HepG2 (cell line): ENCODE measurements at regions not wholly inside any gene's neighbourhood (a gene's known extent, or its start where the extent isn't known, plus 50 kb on each side); places are given as distances from the start of the nearest gene placed in this dataset.

Experiments used
- ATAC-seq: fragments of 200-7000 bp; cut with Tn5 transposase; 3 replicates; pipeline ENCODE4 v1.9.1; 2020; ENCODE audit warnings: mild to moderate bottlenecking, moderate library complexity
- BruUV-seq: library from RNA; stranded (reverse); fragments of 400-500 nt; replicated peaks from 2 replicates; lab custom pipeline; 2021; lab: Mats Ljungman, UMichigan
- CTCF ChIA-PET: fragments of 300-600 bp; formaldehyde crosslinking; extraction: SDS; loops from one replicate; lab custom pipeline; 2021; ENCODE audit warnings: low total read pairs, inconsistent platforms, low intra/inter-chr PET ratio; lab: Yijun Ruan, JAX
- POLR2A ChIA-PET: fragments of 350-600 bp; sonication (Branson Sonifier 250); formaldehyde crosslinking; loops from one replicate; lab custom pipeline; 2020; ENCODE audit warnings: antibody characterized with exemption, inconsistent platforms; lab: Yijun Ruan, JAX
- DNase-seq: peaks from one replicate; pipeline ENCODE4 v3.0.0-alpha.2; 2015; ENCODE audit warnings: low spot score
- FAIRE-seq: peaks from 3 replicates; lab custom pipeline; 2011; peaks lifted over from hg19 to GRCh38; lab: Jason Lieb, UNC
- H2AFZ ChIP-seq: one replicate; pipeline ENCODE4 v1.6.1; 2011; ENCODE audit warnings: low read length, inconsistent platforms
- H3K27ac ChIP-seq: fragments of 300-600 bp; 3 replicates; pipeline ENCODE4 v1.8.0; 2011; ENCODE audit warnings: mixed run types, mild to moderate bottlenecking, mixed read lengths, low read length, inconsistent platforms; ENCODE audit not compliant: insufficient read depth; ENCODE audit errors: extremely low read length
- H3K27me3 ChIP-seq, 2 experiments: fragments of 200-600 bp in 1 of 2; 2 replicates in 1 of 2; 3 replicates in 1 of 2; pipeline versions ENCODE4 v1.6.0 to v1.8.0; 2011; ENCODE audit warnings: low read length in 2 of 2, mild to moderate bottlenecking in 2 of 2, moderate library complexity in 2 of 2, inconsistent platforms in 1 of 2; ENCODE audit not compliant: insufficient read depth in 2 of 2, control insufficient read depth in 1 of 2
- H3K36me3 ChIP-seq, 2 experiments: fragments of 200-600 bp in 1 of 2; replicated peaks in 1 of 2; 2 replicates in 1 of 2; 3 replicates in 1 of 2; pipeline versions ENCODE4 v1.5.1 to v1.8.0; 2011; ENCODE audit warnings: low read length in 2 of 2, inconsistent platforms in 1 of 2; ENCODE audit not compliant: insufficient read depth in 2 of 2, control insufficient read depth in 1 of 2
- H3K4me1 ChIP-seq: 2 replicates; pipeline ENCODE4 v1.5.1; 2012; ENCODE audit warnings: low read length, inconsistent platforms; ENCODE audit not compliant: insufficient read depth
- H3K4me2 ChIP-seq: 2 replicates; pipeline ENCODE4 v1.6.0; 2011; ENCODE audit warnings: low read depth, low read length, inconsistent platforms
- H3K4me3 ChIP-seq, 3 experiments: fragments of 200-600 bp in 1 of 3; sonication (generic), shearing (Covaris generic) in 1 of 3; replicated peaks in 1 of 3; 2 replicates each; pipeline ENCODE4 v1.5.1; 2011 to 2016; ENCODE audit warnings: low read length in 3 of 3, inconsistent platforms in 2 of 3, low read depth in 2 of 3, mild to moderate bottlenecking in 2 of 3, control low read depth in 1 of 3, mixed read lengths in 1 of 3; ENCODE audit not compliant: insufficient read depth in 1 of 3
- H3K79me2 ChIP-seq: one replicate; pipeline ENCODE4 v1.6.1; 2011; ENCODE audit warnings: low read length, inconsistent platforms; ENCODE audit not compliant: insufficient read depth
- H3K9ac ChIP-seq: 2 replicates; pipeline ENCODE4 v1.6.0; 2011; ENCODE audit warnings: mild to moderate bottlenecking, low read depth, low read length, inconsistent platforms; ENCODE audit not compliant: insufficient read depth
- H3K9me3 ChIP-seq: 2 replicates; pipeline ENCODE4 v1.5.1; 2012; ENCODE audit warnings: mild to moderate bottlenecking, low read length
- H4K20me1 ChIP-seq: 2 replicates; pipeline ENCODE4 v1.6.0; 2011; ENCODE audit warnings: inconsistent platforms, mild to moderate bottlenecking, low read length, moderate library complexity; ENCODE audit not compliant: insufficient read depth
- ESRRA ChIP-seq: sonication (generic); formaldehyde crosslinking; IDR thresholded peaks from 2 replicates; pipeline ENCODE4 v1.5.1; 2020; ENCODE audit warnings: mild to moderate bottlenecking, low read depth, missing genetic modification reagents
- RBAK ChIP-seq: sonication (generic); formaldehyde crosslinking; IDR thresholded peaks from 2 replicates; pipeline ENCODE4 v1.5.1; 2020; ENCODE audit warnings: mild to moderate bottlenecking, missing genetic modification reagents
- RORA ChIP-seq: sonication (generic); formaldehyde crosslinking; IDR thresholded peaks from 2 replicates; pipeline ENCODE4 v1.5.0; 2020; ENCODE audit warnings: mild to moderate bottlenecking, missing genetic modification reagents, moderate library complexity
- TCF7L2 ChIP-seq: IDR thresholded peaks from 2 replicates; pipeline ENCODE4 v1.6.1; 2011; ENCODE audit warnings: mild to moderate bottlenecking, low read depth, low read length, moderate library complexity
- ZMYM2 ChIP-seq: sonication (generic); formaldehyde crosslinking; IDR thresholded peaks from 2 replicates; pipeline ENCODE4 v1.8.0; 2022; ENCODE audit warnings: mild to moderate bottlenecking, missing genetic modification reagents
- ZNF275 ChIP-seq: sonication (generic); formaldehyde crosslinking; IDR thresholded peaks from 2 replicates; pipeline ENCODE4 v1.8.0; 2022; ENCODE audit warnings: missing genetic modification reagents, mild to moderate bottlenecking, inconsistent platforms, borderline replicate concordance
- ZNF629 ChIP-seq: sonication (generic); formaldehyde crosslinking; conservative IDR thresholded peaks from 2 replicates; pipeline ENCODE4 v1.5.0; 2020; ENCODE audit warnings: missing genetic modification reagents
- ZNF710 ChIP-seq: sonication (generic); formaldehyde crosslinking; IDR thresholded peaks from 2 replicates; pipeline ENCODE4 v1.5.0; 2020; ENCODE audit warnings: mild to moderate bottlenecking, missing genetic modification reagents, borderline replicate concordance
- WGBS: methylation state at CpG from one replicate; pipeline ENCODE4 v1.1.6; 2017; ENCODE audit warnings: low lambda C conversion rate; 5-methylcytosine and 5-hydroxymethylcytosine counted together
- in situ Hi-C: cut with HindIII; loops from 2 replicates; pipeline ENCODE4 v1.10.0; 2017; ENCODE audit warnings: low pct_unique_long_range_greater_than_20kb; ENCODE audit not compliant: extremely low pct_ligation_motif_present
- intact Hi-C: fragments of 100-400 bp; cut with micrococcal nuclease; formaldehyde crosslinking; loops from one replicate; pipeline ENCODE4 v1.10.0; 2022; ENCODE audit not compliant: unreplicated experiment
- TF ChIP-seq, protein P1 (sequence below): sonication (generic); formaldehyde crosslinking; IDR thresholded peaks from 2 replicates; pipeline ENCODE4 v1.4.0; 2020; ENCODE audit warnings: missing genetic modification reagents

GRCh38 chr4:30867427-30867826 lies 147.3 kb downstream of the PCDH7 start:
- POLR2A ChIA-PET: no interaction called here
- no peak overlapping the region for H2AFZ ChIP-seq

DNA sequence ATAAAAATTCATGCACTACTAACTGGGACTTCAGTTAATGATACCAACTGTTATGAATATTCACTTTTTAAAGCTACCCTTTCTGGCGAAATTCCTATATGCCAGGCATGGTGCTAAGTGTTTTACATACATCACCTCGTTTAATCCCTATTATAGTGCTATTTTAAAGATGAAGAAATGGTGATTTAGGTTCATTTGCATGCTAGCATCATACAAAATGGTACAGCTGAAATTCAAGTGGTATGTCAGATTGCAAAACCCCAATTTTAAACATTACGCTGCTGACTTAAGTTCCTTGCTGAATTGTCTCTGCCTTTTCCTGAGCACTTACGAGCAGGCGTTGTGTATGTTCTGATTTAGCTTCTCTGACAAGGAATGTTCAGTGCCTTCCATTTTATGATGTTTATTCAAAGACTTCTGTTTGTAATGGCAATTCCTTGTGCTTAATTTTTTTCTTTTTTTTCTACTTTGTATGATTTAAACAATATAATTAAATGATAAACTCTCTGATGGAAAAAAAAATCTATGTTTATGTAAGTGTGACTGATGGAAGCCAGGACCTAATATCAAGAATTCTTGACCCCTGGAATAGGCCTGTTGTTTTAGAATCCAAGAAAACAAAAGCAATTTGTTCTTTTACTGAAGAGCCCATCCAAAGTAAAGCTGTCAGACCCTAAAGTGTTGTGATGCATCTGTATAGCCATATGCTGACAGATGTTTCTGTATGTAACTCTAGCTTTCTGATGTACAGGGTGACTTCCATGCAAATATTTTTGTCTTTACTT lies 148.1 kb downstream of the PCDH7 start:
- H3K79me2 ChIP-seq: no peaks in the 10 kb centered on the region
- 2% methylated on average over 5 of the region's 5 CpGs for WGBS
- no peaks in the 10 kb centered on the region for H4K20me1 ChIP-seq
- no peak overlapping the region for H3K4me3 ChIP-seq
- no TSS peak for BruUV-seq
- H3K9ac ChIP-seq: no peak overlapping the region
- ChIA-PET POLR2A (no interaction called here), CTCF (no interaction called here)
- no peaks in the 10 kb centered on the region for H3K36me3 ChIP-seq
- in situ Hi-C loops (no loop called here), intact Hi-C loops (no loop called here)
- H3K4me2 ChIP-seq: no peak overlapping the region
- FAIRE-seq: no peak
- DNase-seq: no peak
- H3K9me3 ChIP-seq: no peaks in the 10 kb centered on the region
- H3K27ac ChIP-seq: no peak overlapping the region
- no peaks in the 10 kb centered on the region for H3K4me1 ChIP-seq
- H3K27me3 ChIP-seq: no peaks in the 10 kb centered on the region
- H2AFZ ChIP-seq: no peak overlapping the region
- ATAC-seq: no peak
- TF ChIP-seq ZMYM2 (CRISPR knock-in tag) (no peak), RBAK (CRISPR knock-in tag) (no peak), ZNF275 (no peak), ESRRA (no peak), ZNF710 (CRISPR knock-in tag) (no peak), RORA (CRISPR knock-in tag) (no peak)
- TF ChIP-seq, protein P1, sequence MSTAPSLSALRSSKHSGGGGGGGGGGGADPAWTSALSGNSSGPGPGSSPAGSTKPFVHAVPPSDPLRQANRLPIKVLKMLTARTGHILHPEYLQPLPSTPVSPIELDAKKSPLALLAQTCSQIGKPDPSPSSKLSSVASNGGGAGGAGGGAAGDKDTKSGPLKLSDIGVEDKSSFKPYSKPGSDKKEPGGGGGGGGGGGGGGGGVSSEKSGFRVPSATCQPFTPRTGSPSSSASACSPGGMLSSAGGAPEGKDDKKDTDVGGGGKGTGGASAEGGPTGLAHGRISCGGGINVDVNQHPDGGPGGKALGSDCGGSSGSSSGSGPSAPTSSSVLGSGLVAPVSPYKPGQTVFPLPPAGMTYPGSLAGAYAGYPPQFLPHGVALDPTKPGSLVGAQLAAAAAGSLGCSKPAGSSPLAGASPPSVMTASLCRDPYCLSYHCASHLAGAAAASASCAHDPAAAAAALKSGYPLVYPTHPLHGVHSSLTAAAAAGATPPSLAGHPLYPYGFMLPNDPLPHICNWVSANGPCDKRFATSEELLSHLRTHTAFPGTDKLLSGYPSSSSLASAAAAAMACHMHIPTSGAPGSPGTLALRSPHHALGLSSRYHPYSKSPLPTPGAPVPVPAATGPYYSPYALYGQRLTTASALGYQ: no peak

More at GRCh38 chr4:30867427-30867826, 147.3 kb downstream of the PCDH7 start:
- Histone ChIP-seq H3K4me3 (no peak overlapping the region), H3K9ac (no peak overlapping the region), H3K4me2 (no peak overlapping the region), H3K36me3 (no peaks in the 10 kb centered on the region), H3K79me2 (no peaks in the 10 kb centered on the region), H3K27me3 (no peaks in the 10 kb centered on the region), H4K20me1 (no peaks in the 10 kb centered on the region), H3K9me3 (no peaks in the 10 kb centered on the region), H3K27ac (no peak overlapping the region), H3K4me1 (no peaks in the 10 kb centered on the region)
- intact Hi-C loops (no loop called here), in situ Hi-C loops (no loop called here)
- BruUV-seq: no TSS peak
- WGBS: 0% methylated on average over 3 of the region's 3 CpGs
- CTCF ChIA-PET: no interaction called here
- ATAC-seq: no peak
- no peak for FAIRE-seq
- no peak for TF ChIP-seq ZNF629
- TF ChIP-seq TCF7L2: no peak
- DNase-seq: no peak
